NT2/D1 (cell line): ENCODE measurements at regions not wholly inside any gene's neighbourhood (a gene's known extent, or its start where the extent isn't known, plus 50 kb on each side); places are given as distances from the start of the nearest gene placed in this dataset.

Source experiments
- SUZ12 ChIP-seq: IDR thresholded peaks from 2 replicates; pipeline ENCODE4 v1.6.1; 2011; ENCODE audit not compliant: insufficient read length, insufficient read depth; ENCODE audit errors: extremely low read depth
- YY1 ChIP-seq: IDR thresholded peaks from 2 replicates; pipeline ENCODE4 v1.6.1; 2011; ENCODE audit not compliant: insufficient read length, insufficient read depth
- ZNF274 ChIP-seq: IDR thresholded peaks from 2 replicates; pipeline ENCODE4 v1.6.1; 2011; ENCODE audit warnings: mild to moderate bottlenecking, low read depth, low read length

- TF ChIP-seq YY1 (no peak), SUZ12 (no peak), ZNF274 (no peak)
These were observed 67.8 kb upstream of the SOD3 start for GRCh38 chr4:24727390-24728224.
